ENCODE measurements at regions not wholly inside any gene's neighbourhood (a gene's known extent, or its start where the extent isn't known, plus 50 kb on each side); places are given as distances from the start of the nearest gene placed in this dataset.

DNA sequence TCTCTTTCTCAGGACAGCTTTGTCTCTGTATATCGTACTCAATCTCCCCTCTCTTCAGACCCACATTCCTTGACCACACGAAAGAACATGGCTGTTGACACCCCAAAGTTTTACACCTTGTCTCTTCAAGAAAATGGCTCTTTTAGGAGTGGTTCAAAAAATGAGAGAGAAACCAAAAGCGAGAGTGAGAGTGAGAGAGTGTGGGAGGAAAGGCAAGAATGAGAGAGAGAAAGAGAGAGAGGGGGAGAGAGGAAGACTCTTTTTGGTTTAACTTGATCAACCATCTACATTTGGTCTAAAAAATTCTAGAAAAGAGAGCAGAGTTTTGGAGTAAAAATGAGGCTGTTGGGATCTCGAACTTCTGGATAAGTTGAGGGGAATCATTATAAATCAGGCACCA is 581.8 kb upstream of the WWC1 start:
- FAIRE-seq: no peak
- RAD21 ChIA-PET (ENCODE audit: unreplicated experiment): interaction anchor here (1.5 kb wide), 1 partner anchor 13 kb away, joined by 3 read pairs; no protein-coding TSS in a partner anchor
- WGBS (ENCODE audit: insufficient coverage, insufficient replicate concordance, low lambda C conversion rate, missing lambda C conversion rate): 6% methylated on average over 4 of the region's 4 CpGs
- TF ChIP-seq, protein P1, sequence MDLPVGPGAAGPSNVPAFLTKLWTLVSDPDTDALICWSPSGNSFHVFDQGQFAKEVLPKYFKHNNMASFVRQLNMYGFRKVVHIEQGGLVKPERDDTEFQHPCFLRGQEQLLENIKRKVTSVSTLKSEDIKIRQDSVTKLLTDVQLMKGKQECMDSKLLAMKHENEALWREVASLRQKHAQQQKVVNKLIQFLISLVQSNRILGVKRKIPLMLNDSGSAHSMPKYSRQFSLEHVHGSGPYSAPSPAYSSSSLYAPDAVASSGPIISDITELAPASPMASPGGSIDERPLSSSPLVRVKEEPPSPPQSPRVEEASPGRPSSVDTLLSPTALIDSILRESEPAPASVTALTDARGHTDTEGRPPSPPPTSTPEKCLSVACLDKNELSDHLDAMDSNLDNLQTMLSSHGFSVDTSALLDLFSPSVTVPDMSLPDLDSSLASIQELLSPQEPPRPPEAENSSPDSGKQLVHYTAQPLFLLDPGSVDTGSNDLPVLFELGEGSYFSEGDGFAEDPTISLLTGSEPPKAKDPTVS (IDR thresholded peaks at IDR 0.05; ENCODE audit: low read depth, low read length): no peak
- TF ChIP-seq MYC (IDR thresholded peaks at IDR 0.05; ENCODE audit: insufficient read depth, insufficient read length, insufficient replicate concordance, low read length, severe bottlenecking) (no peak), PAX8 (IDR thresholded peaks at IDR 0.05) (no peak), IKZF2 (IDR thresholded peaks at IDR 0.05) (0 out of 4 replicates have a peak, but pooled peaks of 1 of the 2 experiments have one; percentile 12), TCF7 (IDR thresholded peaks at IDR 0.05; ENCODE audit: borderline replicate concordance) (no peak), CEBPB (IDR thresholded peaks at IDR 0.05; ENCODE audit: borderline replicate concordance in 1 of 2, low read depth in 2 of 2, low read length in 2 of 2) (no peak), STAT1 (conservative IDR thresholded peaks at IDR 0.05) (no peak), YBX1 (IDR thresholded peaks at IDR 0.05) (no peak), SPI1 (IDR thresholded peaks at IDR 0.05; ENCODE audit: borderline replicate concordance, insufficient read depth, low read depth, low read length) (no peak), YY1 (IDR thresholded peaks at IDR 0.05; ENCODE audit: low read depth, low read length) (peak; percentile 51; the same call in 1 of the 2 replicates), EGR1 (IDR thresholded peaks at IDR 0.05; ENCODE audit: borderline replicate concordance in 1 of 2, low read depth in 2 of 2, low read length in 2 of 2) (0 out of 3 replicates have a peak, but pooled peaks of 1 of the 2 experiments have one; percentile 40), LARP7 (IDR thresholded peaks at IDR 0.05) (no peak), POU2F2 (IDR thresholded peaks at IDR 0.05; ENCODE audit: borderline replicate concordance, low read depth, low read length) (no peak), NR2C2 (IDR thresholded peaks at IDR 0.05; ENCODE audit: borderline replicate concordance, control insufficient read depth, insufficient read length, low read depth) (no peak), NFXL1 (IDR thresholded peaks at IDR 0.05; ENCODE audit: borderline replicate concordance) (no peak)
- TF ChIP-seq, protein P2, sequence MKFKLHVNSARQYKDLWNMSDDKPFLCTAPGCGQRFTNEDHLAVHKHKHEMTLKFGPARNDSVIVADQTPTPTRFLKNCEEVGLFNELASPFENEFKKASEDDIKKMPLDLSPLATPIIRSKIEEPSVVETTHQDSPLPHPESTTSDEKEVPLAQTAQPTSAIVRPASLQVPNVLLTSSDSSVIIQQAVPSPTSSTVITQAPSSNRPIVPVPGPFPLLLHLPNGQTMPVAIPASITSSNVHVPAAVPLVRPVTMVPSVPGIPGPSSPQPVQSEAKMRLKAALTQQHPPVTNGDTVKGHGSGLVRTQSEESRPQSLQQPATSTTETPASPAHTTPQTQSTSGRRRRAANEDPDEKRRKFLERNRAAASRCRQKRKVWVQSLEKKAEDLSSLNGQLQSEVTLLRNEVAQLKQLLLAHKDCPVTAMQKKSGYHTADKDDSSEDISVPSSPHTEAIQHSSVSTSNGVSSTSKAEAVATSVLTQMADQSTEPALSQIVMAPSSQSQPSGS (IDR thresholded peaks at IDR 0.05; ENCODE audit: low read length): no peak
- TF ChIP-seq, protein P3, sequence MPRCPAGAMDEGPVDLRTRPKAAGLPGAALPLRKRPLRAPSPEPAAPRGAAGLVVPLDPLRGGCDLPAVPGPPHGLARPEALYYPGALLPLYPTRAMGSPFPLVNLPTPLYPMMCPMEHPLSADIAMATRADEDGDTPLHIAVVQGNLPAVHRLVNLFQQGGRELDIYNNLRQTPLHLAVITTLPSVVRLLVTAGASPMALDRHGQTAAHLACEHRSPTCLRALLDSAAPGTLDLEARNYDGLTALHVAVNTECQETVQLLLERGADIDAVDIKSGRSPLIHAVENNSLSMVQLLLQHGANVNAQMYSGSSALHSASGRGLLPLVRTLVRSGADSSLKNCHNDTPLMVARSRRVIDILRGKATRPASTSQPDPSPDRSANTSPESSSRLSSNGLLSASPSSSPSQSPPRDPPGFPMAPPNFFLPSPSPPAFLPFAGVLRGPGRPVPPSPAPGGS (IDR thresholded peaks at IDR 0.05; ENCODE audit: borderline replicate concordance, insufficient read depth, low read depth, low read length, poor library complexity, severe bottlenecking): no peak
- TF ChIP-seq, protein P4, sequence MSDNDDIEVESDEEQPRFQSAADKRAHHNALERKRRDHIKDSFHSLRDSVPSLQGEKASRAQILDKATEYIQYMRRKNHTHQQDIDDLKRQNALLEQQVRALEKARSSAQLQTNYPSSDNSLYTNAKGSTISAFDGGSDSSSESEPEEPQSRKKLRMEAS (IDR thresholded peaks at IDR 0.05; ENCODE audit: low read depth, low read length): no peak

More for the DNA sequence above, 581.8 kb upstream of the WWC1 start:
- peak overlapping the region; percentile 59 for H2AFZ ChIP-seq (ENCODE audit: control insufficient read depth, low read depth, low read length)
- SMC1A ChIA-PET (ENCODE audit: uncharacterized antibody, unreplicated experiment): interaction anchor here (1.0 kb wide), 1 partner anchor 8 kb away, joined by 4 read pairs; no protein-coding TSS in a partner anchor
- intact Hi-C loops (cut with micrococcal nuclease; ENCODE audit: unreplicated experiment) (no loop called here), in situ Hi-C loops (cut with MboI) (no loop called here)
- H3K9ac ChIP-seq (ENCODE audit: control insufficient read depth, insufficient read depth, low read length): no peak overlapping the region
- DNase-seq (ENCODE audit: low read depth, low spot score) (no peak), ATAC-seq (peak; percentile 31; the same call in 2 of the 3 replicates)
- CTCF ChIA-PET: interaction anchor here (0.7 kb wide), 1 partner anchor 46 kb away, joined by 3 read pairs; no protein-coding TSS in a partner anchor
- BruUV-seq (replicated peaks): no TSS peak
- POLR2A ChIA-PET: no interaction called here
- no peaks in the 10 kb centered on the region; a peak in 1 of 4 replicates for H3K27me3 ChIP-seq (replicated peaks in 1 of 2; ENCODE audit: control insufficient read depth in 2 of 2, insufficient read depth in 2 of 2, low read length in 1 of 2)
- no peak overlapping the region for H3K27ac ChIP-seq (ENCODE audit: control insufficient read depth, insufficient read depth)
- no peaks in the 10 kb centered on the region for H3K79me2 ChIP-seq (ENCODE audit: control insufficient read depth, insufficient read depth, low read length)
- peak overlapping the region; percentile 65; the same call in 1 of the 2 replicates for H3K4me2 ChIP-seq (ENCODE audit: control insufficient read depth, insufficient read depth)
- H3K9me3 ChIP-seq (replicated peaks; ENCODE audit: control insufficient read depth, insufficient read depth, low read length): no peaks in the 10 kb centered on the region
- H3K36me3 ChIP-seq (ENCODE audit: control insufficient read depth in 2 of 2, insufficient read depth in 2 of 2, low read length in 1 of 2): no peaks in the 10 kb centered on the region
- no peak overlapping the region for H3K4me3 ChIP-seq
- H4K20me1 ChIP-seq (ENCODE audit: control insufficient read depth, insufficient read depth): no peaks in the 10 kb centered on the region
- peaks cover 3% of the 10 kb centered on the region; the same call in 1 of the 2 replicates for H3K4me1 ChIP-seq (ENCODE audit: control insufficient read depth, insufficient read depth, low read length)

Measured in GM12878 (cell line).